H1 (cell line): ENCODE measurements at regions not wholly inside any gene's neighbourhood (a gene's known extent, or its start where the extent isn't known, plus 50 kb on each side); places are given as distances from the start of the nearest gene placed in this dataset.

Experiments used
- CTCF ChIA-PET: fragments of 300-600 bp; sonication (Branson Sonifier 250); formaldehyde crosslinking; loops from one replicate; lab custom pipeline; 2021; ENCODE audit not compliant: partially characterized antibody; lab: Charles Lee
- POLR2A ChIA-PET: fragments of 300-600 bp; sonication (Branson Sonifier 250); formaldehyde crosslinking; loops from one replicate; lab custom pipeline; 2021; ENCODE audit warnings: inconsistent platforms; ENCODE audit not compliant: partially characterized antibody; lab: Charles Lee
- DNase-seq, 2 experiments: peaks; one replicate each; pipeline versions ENCODE4 v3.0.0 to v3.0.0-alpha.2; 2010 to 2022; ENCODE audit warnings: low spot score in 2 of 2, low read depth in 1 of 2, mixed read lengths in 1 of 2
- FAIRE-seq: peaks from 2 replicates; lab custom pipeline; 2011; peaks lifted over from hg19 to GRCh38; lab: Jason Lieb, UNC
- H2AFZ ChIP-seq: 2 replicates; pipeline ENCODE4 v1.8.1; 2012; ENCODE audit warnings: low read length, inconsistent platforms
- H2AK5ac ChIP-seq: 2 replicates; pipeline ENCODE4 v1.6.1; 2013; ENCODE audit warnings: low read depth, low read length
- H2BK120ac ChIP-seq: replicated peaks from 2 replicates; pipeline ENCODE3; 2013; ENCODE audit warnings: low read depth, low read length, inconsistent platforms
- H2BK12ac ChIP-seq: 2 replicates; pipeline ENCODE4 v1.6.1; 2013; ENCODE audit warnings: low read depth, low read length
- H2BK15ac ChIP-seq: 2 replicates; pipeline ENCODE4 v1.6.1; 2013; ENCODE audit warnings: low read length
- H2BK20ac ChIP-seq: 2 replicates; pipeline ENCODE4 v1.6.1; 2013; ENCODE audit warnings: low read length
- H2BK5ac ChIP-seq: 2 replicates; pipeline ENCODE4 v1.6.1; 2013; ENCODE audit warnings: low read depth, low read length
- H3K14ac ChIP-seq: 2 replicates; pipeline ENCODE4 v1.6.1; 2013; ENCODE audit warnings: inconsistent platforms; ENCODE audit not compliant: insufficient read length
- H3K18ac ChIP-seq: 2 replicates; pipeline ENCODE4 v1.6.1; 2013; ENCODE audit warnings: low read length; ENCODE audit errors: extremely low read depth
- H3K23ac ChIP-seq: 2 replicates; pipeline ENCODE4 v1.6.1; 2013; ENCODE audit warnings: inconsistent platforms; ENCODE audit not compliant: insufficient read length
- H3K23me2 ChIP-seq: 2 replicates; pipeline ENCODE4 v1.6.1; 2013; ENCODE audit warnings: low read depth, low read length
- H3K27ac ChIP-seq: 2 replicates; pipeline ENCODE4 v1.6.1; 2011; ENCODE audit warnings: low read depth, low read length, inconsistent platforms
- H3K27me3 ChIP-seq, 4 experiments: replicated peaks in 1 of 4; 1 replicate in 1 of 4; 2 replicates in 3 of 4; pipeline versions ENCODE4 v1.6.1 to v1.8.1; 2011 to 2013; ENCODE audit warnings: low read length in 3 of 4, mild to moderate bottlenecking in 3 of 4, inconsistent platforms in 2 of 4, mixed read lengths in 2 of 4, moderate library complexity in 1 of 4; ENCODE audit not compliant: control insufficient read depth in 3 of 4, insufficient read depth in 3 of 4; ENCODE audit errors: extremely low read depth in 1 of 4
- H3K36me3 ChIP-seq, 4 experiments: 2 replicates each; pipeline versions ENCODE4 v1.6.1 to v1.8.1; 2011 to 2013; ENCODE audit warnings: mild to moderate bottlenecking in 4 of 4, low read length in 3 of 4, moderate library complexity in 2 of 4, control low read depth in 1 of 4, inconsistent platforms in 1 of 4; ENCODE audit not compliant: insufficient read depth in 4 of 4, control insufficient read depth in 2 of 4
- H3K4ac ChIP-seq: replicated peaks from 2 replicates; pipeline ENCODE3; 2013; ENCODE audit warnings: low read length, low read depth, mixed read lengths, inconsistent platforms; ENCODE audit not compliant: insufficient read length
- H3K4me1 ChIP-seq, 4 experiments: replicated peaks in 1 of 4; 1 replicate in 1 of 4; 2 replicates in 3 of 4; pipeline versions ENCODE4 v1.6.1 to v1.8.1; 2011 to 2013; ENCODE audit warnings: low read length in 3 of 4, inconsistent platforms in 2 of 4, mixed read lengths in 1 of 4; ENCODE audit not compliant: insufficient read depth in 4 of 4, control insufficient read depth in 3 of 4
- H3K4me2 ChIP-seq, 2 experiments: 2 replicates each; pipeline versions ENCODE4 v1.6.1 to v1.8.1; 2011 to 2013; ENCODE audit warnings: low read depth in 2 of 2, low read length in 2 of 2, control low read depth in 1 of 2, inconsistent platforms in 1 of 2, mild to moderate bottlenecking in 1 of 2; ENCODE audit not compliant: insufficient read depth in 1 of 2
- H3K4me3 ChIP-seq, 4 experiments: fragments of 200-600, 300-600 bp in 1 of 4; sonication (generic), shearing (Covaris generic), sonication (Bioruptor Twin) in 1 of 4; 2 replicates each; pipeline versions ENCODE4 v1.5.1 to v1.8.1; 2011 to 2016; ENCODE audit warnings: low read length in 4 of 4, low read depth in 3 of 4, control low read depth in 2 of 4, inconsistent platforms in 2 of 4, mild to moderate bottlenecking in 2 of 4, mixed read lengths in 1 of 4, moderate library complexity in 1 of 4; ENCODE audit not compliant: insufficient read depth in 2 of 4; ENCODE audit errors: extremely low read depth in 1 of 4
- H3K56ac ChIP-seq: replicated peaks from 2 replicates; pipeline ENCODE3; 2013; ENCODE audit warnings: low read depth, mild to moderate bottlenecking, mixed read lengths, low read length, inconsistent platforms; ENCODE audit not compliant: insufficient read length
- H3K79me1 ChIP-seq: 2 replicates; pipeline ENCODE4 v1.6.1; 2013; ENCODE audit warnings: low read depth, low read length, control low read depth
- H3K79me2 ChIP-seq, 2 experiments: 2 replicates each; pipeline versions ENCODE4 v1.6.1 to v1.8.1; 2012 to 2013; ENCODE audit warnings: low read length in 2 of 2, mild to moderate bottlenecking in 2 of 2, inconsistent platforms in 1 of 2; ENCODE audit not compliant: insufficient read depth in 2 of 2, control insufficient read depth in 1 of 2
- H3K9ac ChIP-seq, 4 experiments: replicated peaks in 1 of 4; 1 replicate in 1 of 4; 2 replicates in 3 of 4; pipeline versions ENCODE4 v1.6.1 to v1.8.1; 2011 to 2013; ENCODE audit warnings: low read depth in 3 of 4, low read length in 3 of 4, control low read depth in 2 of 4, mild to moderate bottlenecking in 2 of 4, moderate library complexity in 2 of 4, inconsistent platforms in 1 of 4; ENCODE audit errors: extremely low read depth in 1 of 4
- H3K9me3 ChIP-seq, 2 experiments: 2 replicates each; pipeline versions ENCODE4 v1.6.1 to v1.8.1; 2012 to 2013; ENCODE audit warnings: mild to moderate bottlenecking in 2 of 2, moderate library complexity in 2 of 2, control low read depth in 1 of 2, inconsistent platforms in 1 of 2, low read depth in 1 of 2, low read length in 1 of 2, mixed read lengths in 1 of 2; ENCODE audit not compliant: insufficient read depth in 2 of 2
- H4K20me1 ChIP-seq, 2 experiments: replicated peaks in 1 of 2; 2 replicates each; pipeline versions ENCODE3 to v1.8.1; 2011 to 2013; ENCODE audit warnings: inconsistent platforms in 2 of 2, low read length in 2 of 2, mild to moderate bottlenecking in 1 of 2; ENCODE audit not compliant: insufficient read depth in 2 of 2, control insufficient read depth in 1 of 2
- H4K5ac ChIP-seq: 2 replicates; pipeline ENCODE4 v1.6.1; 2013; ENCODE audit warnings: low read length, low read depth, mixed read lengths, inconsistent platforms; ENCODE audit not compliant: insufficient read length
- H4K8ac ChIP-seq: 2 replicates; pipeline ENCODE4 v1.8.0; 2013; ENCODE audit warnings: mild to moderate bottlenecking, moderate library complexity, low read length, inconsistent platforms; ENCODE audit not compliant: insufficient read depth; ENCODE audit errors: extremely low read depth
- H4K91ac ChIP-seq: replicated peaks from 2 replicates; pipeline ENCODE3; 2013; ENCODE audit warnings: low read length, mixed read lengths, inconsistent platforms; ENCODE audit not compliant: insufficient read length
- CHD1 ChIP-seq: IDR thresholded peaks from 2 replicates; pipeline ENCODE4 v1.6.1; 2012; ENCODE audit warnings: low read depth, low read length, improper control_type of control experiment
- POU5F1 ChIP-seq: IDR thresholded peaks from 2 replicates; pipeline ENCODE4 v1.6.1; 2011; ENCODE audit warnings: low read depth, mild to moderate bottlenecking, low read length, moderate library complexity
- WGBS, 2 experiments: shearing (Covaris generic) in 1 of 2; methylation state at CpG; one replicate each; pipeline versions ENCODE4 v1.1.6 to v1.1.7; 2013 to 2015; ENCODE audit warnings: low lambda C conversion rate in 2 of 2, mixed read lengths in 2 of 2, inconsistent platforms in 1 of 2, low coverage in 1 of 2, missing lambda C conversion rate in 1 of 2; ENCODE audit not compliant: insufficient replicate concordance in 2 of 2, insufficient coverage in 1 of 2, insufficient read length in 1 of 2; ENCODE audit errors: extremely low coverage in 1 of 2, missing lambda C conversion rate in 1 of 2; 5-methylcytosine and 5-hydroxymethylcytosine counted together

DNA sequence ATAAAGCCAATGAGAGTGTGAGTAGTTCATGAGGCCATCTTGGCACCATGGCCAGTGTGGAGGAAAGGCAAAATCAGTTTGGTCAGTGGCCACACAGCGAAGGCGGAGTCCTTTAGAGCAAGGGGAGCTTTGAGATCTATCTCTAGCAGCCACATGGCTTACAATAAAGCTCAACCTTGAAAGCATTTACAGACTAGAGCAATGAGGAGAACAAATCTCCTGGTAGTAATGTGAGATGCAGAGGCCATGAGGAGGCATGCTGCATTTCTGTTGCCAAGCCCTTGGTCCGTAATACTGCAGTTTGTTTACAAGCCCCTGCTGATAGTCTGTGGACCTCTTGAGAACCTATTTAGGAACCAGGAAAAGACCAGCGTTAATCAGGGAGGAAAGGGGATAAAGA lies 381.5 kb upstream of the C2CD4B start:
- no peak for FAIRE-seq

More for the DNA sequence above, 381.5 kb upstream of the C2CD4B start:
- ChIA-PET CTCF (interaction anchor here (0.9 to 4.5 kb wide), 8 partner anchors 8 to 139 kb away, joined by 3 to 34 read pairs (median 4); no protein-coding TSS in a partner anchor), POLR2A (no interaction called here)
- H2BK15ac ChIP-seq = no peak overlapping the region
- H3K9me3 ChIP-seq = no peaks in the 10 kb centered on the region
- H3K18ac ChIP-seq = no peak overlapping the region
- no peak overlapping the region for H2BK120ac ChIP-seq
- H3K14ac ChIP-seq = no peak overlapping the region
- TF ChIP-seq POU5F1 (no peak), CHD1 (no peak)
- no peak overlapping the region for H3K4me3 ChIP-seq
- H3K56ac ChIP-seq = no peak overlapping the region
- H3K27me3 ChIP-seq = no peaks in the 10 kb centered on the region
- H3K4ac ChIP-seq = no peak overlapping the region
- H2AFZ ChIP-seq = no peak overlapping the region
- H4K20me1 ChIP-seq = peaks cover 0 to 2% of the 10 kb centered on the region in 2 experiments
- H3K23me2 ChIP-seq = no peaks in the 10 kb centered on the region; the same call in 1 of the 2 replicates
- no peak overlapping the region for H4K5ac ChIP-seq
- H3K9ac ChIP-seq = no peak overlapping the region
- H3K27ac ChIP-seq = no peak overlapping the region
- no peaks in the 10 kb centered on the region for H3K4me1 ChIP-seq
- no peak overlapping the region for H4K8ac ChIP-seq
- H3K79me2 ChIP-seq = no peaks in the 10 kb centered on the region; a peak in 1 of 4 replicates
- H2BK12ac ChIP-seq = no peak overlapping the region
- H2BK5ac ChIP-seq = no peak overlapping the region
- H3K4me2 ChIP-seq = no peak overlapping the region
- H4K91ac ChIP-seq = no peak overlapping the region
- H3K79me1 ChIP-seq = no peaks in the 10 kb centered on the region
- H3K23ac ChIP-seq = no peak overlapping the region
- no peak for DNase-seq
- H2BK20ac ChIP-seq = no peak overlapping the region
- 95% methylated on average over 4 of the region's 4 CpGs; no CpG with 5 or more reads in 1 of the 2 experiments for WGBS, 2 experiments
- no peaks in the 10 kb centered on the region for H3K36me3 ChIP-seq
- no peak overlapping the region for H2AK5ac ChIP-seq
